Right atrium auricular region (tissue), 2 donors: ENCODE measurements at regions not wholly inside any gene's neighbourhood (a gene's known extent, or its start where the extent isn't known, plus 50 kb on each side); places are given as distances from the start of the nearest gene placed in this dataset.
"Not testable (repeated sequence)": the region's sequence is repeated elsewhere in the genome, so short reads cannot be mapped to it uniquely, and the experiment has no call there.

ENCODE experiments used
- DNase-seq: peaks from one replicate; pipeline ENCODE4 v3.0.0-alpha.2; 2019; ENCODE audit warnings: low spot score
- H3K27ac ChIP-seq, 2 donors: fragments of 200-600 bp; sonication (generic); 1 replicate in 1 of 2; 2 replicates in 1 of 2; pipeline ENCODE4 v1.5.1; 2016 to 2019
- H3K27me3 ChIP-seq, 2 donors: fragments of 200-600 bp; sonication (generic); one replicate each; pipeline versions ENCODE4 v1.5.1 to v1.6.0; 2017 to 2019
- H3K36me3 ChIP-seq: fragments of 200-600 bp; sonication (generic); one replicate; pipeline ENCODE4 v1.5.1; 2016
- H3K4me1 ChIP-seq, 2 donors: fragments of 200-600 bp; sonication (generic); one replicate each; pipeline versions ENCODE4 v1.5.1 to v1.6.0; 2017 to 2019
- H3K4me3 ChIP-seq, 2 donors: fragments of 200-600 bp; sonication (generic); 1 replicate in 1 of 2; 2 replicates in 1 of 2; pipeline ENCODE4 v1.5.1; 2017 to 2019; ENCODE audit warnings: mild to moderate bottlenecking in 1 of 2, moderate library complexity in 1 of 2
- H3K9me3 ChIP-seq, 2 donors: fragments of 200-600 bp; sonication (generic); one replicate each; pipeline ENCODE4 v1.5.1; 2019
- CTCF ChIP-seq, 2 donors: fragments of 200-600 bp; sonication (generic); IDR thresholded peaks; one replicate each; pipeline ENCODE4 v1.5.1; 2019; ENCODE audit warnings: antibody characterized with exemption in 2 of 2

DNA sequence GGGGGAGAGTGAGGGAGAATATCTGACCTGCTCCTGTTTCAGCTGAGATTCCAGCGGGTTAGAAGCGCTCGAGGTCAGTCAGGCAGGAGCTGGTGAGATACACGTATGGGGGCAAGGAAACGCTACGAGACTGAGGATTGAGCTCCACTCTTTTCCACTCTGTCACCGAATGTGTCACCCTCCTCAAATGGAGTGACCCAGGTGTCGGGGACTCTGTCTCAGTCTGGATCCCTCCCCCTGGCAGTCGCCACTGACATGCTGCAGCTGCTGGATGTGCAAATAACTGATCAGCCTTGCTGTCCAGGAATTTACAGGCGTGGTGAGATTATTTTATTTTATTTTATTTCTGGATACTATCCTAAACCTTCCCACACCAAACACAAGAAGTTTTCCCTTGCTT lies 100.9 kb upstream of the DPP6 start:
- DNase-seq, result no peak
- no peaks in the 10 kb centered on the region for H3K9me3 ChIP-seq
- no peaks in the 10 kb centered on the region for H3K36me3 ChIP-seq
- H3K4me3 ChIP-seq, result no peak overlapping the region
- TF ChIP-seq CTCF (IDR thresholded peaks at IDR 0.05), result no peak
- H3K27ac ChIP-seq, result no peak overlapping the region
- no peaks in the 10 kb centered on the region for H3K4me1 ChIP-seq
- H3K27me3 ChIP-seq, result no peaks in the 10 kb centered on the region

DNA sequence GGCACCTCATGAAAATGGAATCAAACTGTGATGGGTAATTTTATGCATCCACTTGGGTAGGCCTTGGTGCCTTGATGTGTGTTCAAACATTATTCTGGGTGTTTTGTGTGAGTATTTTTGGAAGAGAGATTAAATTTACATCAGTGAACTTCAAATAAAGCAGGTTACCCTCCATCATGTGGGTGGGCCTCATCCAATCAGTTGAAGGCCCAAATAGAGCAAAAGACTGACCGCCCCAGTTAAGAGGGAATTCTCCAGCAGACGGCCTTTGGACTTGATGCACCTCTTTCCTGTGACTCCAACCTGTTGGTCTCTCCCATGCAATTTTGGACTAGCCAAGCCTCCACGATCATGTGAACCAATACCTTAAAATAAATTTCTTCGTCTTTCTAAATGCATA lies 97.7 kb upstream of the DPP6 start:
- Histone ChIP-seq H3K4me1 (no peaks in the 10 kb centered on the region), H3K9me3 (no peaks in the 10 kb centered on the region), H3K27me3 (no peaks in the 10 kb centered on the region), H3K36me3 (no peaks in the 10 kb centered on the region), H3K27ac (no peak overlapping the region), H3K4me3 (no peak overlapping the region)
- no peak for DNase-seq
- no peak for TF ChIP-seq CTCF (IDR thresholded peaks at IDR 0.05)

GRCh38 chr7:153957677-153958076 lies 94.5 kb upstream of the DPP6 start:
- H3K36me3 ChIP-seq, H3K4me3 ChIP-seq, H3K27ac ChIP-seq, DNase-seq, H3K27me3 ChIP-seq, H3K4me1 ChIP-seq, H3K9me3 ChIP-seq: not testable (repeated sequence)

GRCh38 chr7:153958381-153958780 lies 93.8 kb upstream of the DPP6 start:
- H3K27me3 ChIP-seq, DNase-seq, H3K4me3 ChIP-seq, H3K9me3 ChIP-seq, H3K4me1 ChIP-seq, H3K36me3 ChIP-seq, H3K27ac ChIP-seq: not testable (repeated sequence)

DNA sequence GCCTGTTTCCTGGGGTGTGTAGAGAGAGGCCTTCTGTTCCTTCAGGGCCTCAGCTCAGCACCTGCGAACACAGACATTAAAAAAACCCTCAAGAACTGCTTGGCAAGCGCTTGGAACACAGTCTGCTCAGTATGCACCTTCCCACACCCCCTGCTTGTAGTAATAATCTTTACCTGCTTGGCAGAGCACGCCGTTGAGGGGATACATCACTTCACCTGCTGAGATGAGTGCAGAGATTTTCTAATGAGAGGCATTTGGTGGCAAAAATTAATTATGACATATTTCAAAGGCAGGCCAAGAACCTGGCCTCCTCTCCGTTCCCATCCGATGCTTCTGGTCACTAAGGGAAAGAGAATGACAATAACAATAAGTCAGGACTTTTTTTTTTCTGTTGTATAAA lies 93.4 kb upstream of the DPP6 start:
- H3K9me3 ChIP-seq, H3K4me3 ChIP-seq, H3K27ac ChIP-seq, H3K36me3 ChIP-seq, H3K27me3 ChIP-seq, H3K4me1 ChIP-seq, DNase-seq: not testable (repeated sequence)

- not testable (repeated sequence) for H3K27me3 ChIP-seq, DNase-seq, H3K4me3 ChIP-seq, H3K4me1 ChIP-seq, H3K9me3 ChIP-seq, H3K27ac ChIP-seq, H3K36me3 ChIP-seq
Observed at GRCh38 chr7:153964481-153965112, 87.6 kb upstream of the DPP6 start.

GRCh38 chr7:153969016-153969415 lies 83.2 kb upstream of the DPP6 start:
- H3K27ac ChIP-seq, H3K9me3 ChIP-seq, H3K36me3 ChIP-seq, H3K27me3 ChIP-seq, DNase-seq, H3K4me3 ChIP-seq, H3K4me1 ChIP-seq: not testable (repeated sequence)

GRCh38 chr7:153974603-153975002 lies 77.6 kb upstream of the DPP6 start:
- not testable (repeated sequence) for H3K27me3 ChIP-seq, DNase-seq, H3K36me3 ChIP-seq, H3K9me3 ChIP-seq, H3K4me3 ChIP-seq, H3K4me1 ChIP-seq, H3K27ac ChIP-seq

- H3K4me3 ChIP-seq, H3K9me3 ChIP-seq, H3K4me1 ChIP-seq, H3K27me3 ChIP-seq, DNase-seq, H3K27ac ChIP-seq, H3K36me3 ChIP-seq: not testable (repeated sequence)
Observed at GRCh38 chr7:153976745-153977144, 75.5 kb upstream of the DPP6 start.

- H3K4me3 ChIP-seq, H3K27me3 ChIP-seq, H3K36me3 ChIP-seq, DNase-seq, H3K9me3 ChIP-seq, H3K27ac ChIP-seq, H3K4me1 ChIP-seq: not testable (repeated sequence)
Observed at GRCh38 chr7:153983186-153983585, 69.0 kb upstream of the DPP6 start.

DNA sequence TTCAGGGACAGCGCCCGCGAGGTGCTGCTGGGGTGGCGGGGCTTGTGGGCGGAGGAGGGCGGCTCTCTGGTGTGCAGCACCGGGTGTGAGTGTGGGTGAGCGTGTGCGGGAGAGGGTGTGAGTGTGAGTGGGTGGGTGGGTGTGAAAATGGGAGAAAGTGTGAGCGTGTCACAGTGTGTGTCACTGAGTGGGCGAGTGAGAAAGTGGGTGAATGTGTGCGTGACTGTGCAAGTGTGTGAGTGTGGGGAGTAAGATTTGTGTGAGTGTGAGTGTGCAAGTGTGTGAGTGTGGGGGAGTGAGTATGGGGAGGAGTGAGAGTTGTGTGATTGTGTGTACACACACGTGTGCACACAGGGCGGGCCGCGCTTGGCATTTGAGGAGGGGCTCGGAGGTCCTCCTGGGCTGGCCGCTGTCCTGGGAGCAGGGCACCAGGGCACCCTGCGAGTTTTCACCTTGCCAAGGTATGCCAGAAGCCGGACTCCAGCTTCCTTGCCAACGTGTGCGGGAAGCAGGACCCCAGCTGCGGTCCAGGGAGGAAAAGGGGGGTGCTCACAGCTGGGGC lies 63.1 kb upstream of the DPP6 start:
- not testable (repeated sequence) for H3K27me3 ChIP-seq, DNase-seq, H3K4me1 ChIP-seq, H3K27ac ChIP-seq, H3K9me3 ChIP-seq, H3K36me3 ChIP-seq, H3K4me3 ChIP-seq

GRCh38 chr7:153989742-153990425 lies 62.3 kb upstream of the DPP6 start:
- DNase-seq, H3K9me3 ChIP-seq, H3K27me3 ChIP-seq, H3K27ac ChIP-seq, H3K36me3 ChIP-seq, H3K4me3 ChIP-seq, H3K4me1 ChIP-seq: not testable (repeated sequence)

DNA sequence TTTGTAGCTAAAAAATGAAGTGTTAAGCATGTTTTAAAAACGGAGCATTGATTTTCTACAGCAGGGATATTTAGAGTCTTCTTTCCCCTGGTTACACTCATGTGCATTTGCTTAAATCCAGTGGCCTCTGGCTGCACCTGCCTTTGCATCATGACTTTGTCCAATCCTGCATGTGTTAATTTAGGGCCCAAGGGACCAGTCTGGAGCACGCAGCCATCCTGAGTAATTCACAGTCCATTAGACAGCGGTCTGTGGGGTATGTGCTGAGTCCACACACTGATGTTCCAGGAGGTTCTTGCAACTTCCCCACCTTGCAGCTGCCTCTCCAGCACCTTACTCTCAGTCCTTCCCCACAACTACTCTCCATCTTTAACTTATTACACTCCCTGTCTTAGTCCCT lies 60.7 kb upstream of the DPP6 start:
- not testable (repeated sequence) for H3K4me3 ChIP-seq, H3K4me1 ChIP-seq, DNase-seq, H3K9me3 ChIP-seq, H3K36me3 ChIP-seq, H3K27me3 ChIP-seq, H3K27ac ChIP-seq
